Fibroblast of lung (primary cell): ENCODE measurements at regions not wholly inside any gene's neighbourhood (a gene's known extent, or its start where the extent isn't known, plus 50 kb on each side); places are given as distances from the start of the nearest gene placed in this dataset.

Source experiments
- DNase-seq, 2 donors: peaks; one replicate each; pipeline versions ENCODE4 v3.0.0 to v3.0.0-alpha.2; 2010; ENCODE audit warnings: low read depth in 2 of 2
- H2AFZ ChIP-seq: 2 replicates; pipeline ENCODE4 v1.5.1; 2012; ENCODE audit warnings: low read length, control low read depth, inconsistent platforms
- H3K27ac ChIP-seq: 2 replicates; pipeline ENCODE4 v1.5.1; 2011; ENCODE audit warnings: low read length, control low read depth; ENCODE audit not compliant: insufficient read depth
- H3K27me3 ChIP-seq: 2 replicates; pipeline ENCODE4 v1.5.1; 2011; ENCODE audit warnings: mild to moderate bottlenecking, low read length; ENCODE audit not compliant: control insufficient read depth, insufficient read depth
- H3K36me3 ChIP-seq: 2 replicates; pipeline ENCODE4 v1.5.1; 2011; ENCODE audit warnings: low read length; ENCODE audit not compliant: control insufficient read depth, insufficient read depth
- H3K4me1 ChIP-seq: 2 replicates; pipeline ENCODE4 v1.5.1; 2011; ENCODE audit warnings: low read length; ENCODE audit not compliant: control insufficient read depth, insufficient read depth; ENCODE audit errors: extremely low read depth
- H3K4me2 ChIP-seq: 2 replicates; pipeline ENCODE4 v1.5.1; 2011; ENCODE audit warnings: low read length, control low read depth; ENCODE audit not compliant: insufficient read depth; ENCODE audit errors: extremely low read depth
- H3K4me3 ChIP-seq, 4 experiments: fragments of 200-600 bp in 1 of 4; sonication (generic) in 1 of 4; replicated peaks in 1 of 4; 2 replicates each; pipeline ENCODE4 v1.5.1; 2011 to 2016; ENCODE audit warnings: low read length in 4 of 4, low read depth in 3 of 4, mild to moderate bottlenecking in 3 of 4, control low read depth in 2 of 4, inconsistent platforms in 1 of 4, mixed read lengths in 1 of 4; ENCODE audit not compliant: insufficient read depth in 1 of 4; ENCODE audit errors: control extremely low read depth in 1 of 4
- H3K79me2 ChIP-seq: 2 replicates; pipeline ENCODE4 v1.5.1; 2012; ENCODE audit warnings: mild to moderate bottlenecking, low read length, inconsistent platforms; ENCODE audit not compliant: control insufficient read depth, insufficient read depth
- H3K9ac ChIP-seq: 2 replicates; pipeline ENCODE4 v1.5.1; 2011; ENCODE audit warnings: mild to moderate bottlenecking, low read length, control low read depth; ENCODE audit not compliant: insufficient read depth
- H3K9me3 ChIP-seq: 2 replicates; pipeline ENCODE4 v1.5.1; 2012; ENCODE audit warnings: low read depth, low read length; ENCODE audit not compliant: control insufficient read depth, insufficient read depth
- H4K20me1 ChIP-seq: 2 replicates; pipeline ENCODE4 v1.5.1; 2011; ENCODE audit warnings: low read length; ENCODE audit not compliant: control insufficient read depth, insufficient read depth; ENCODE audit errors: extremely low read depth
- CTCF ChIP-seq, 2 donors: IDR thresholded peaks in 1 of 2; conservative IDR thresholded peaks in 1 of 2; 1 replicate in 1 of 2; 2 replicates in 1 of 2; pipeline ENCODE4 v1.5.1; 2011 to 2012; ENCODE audit warnings: low read length in 2 of 2, control low read depth in 1 of 2, inconsistent platforms in 1 of 2, low read depth in 1 of 2, mild to moderate bottlenecking in 1 of 2
- EZH2 ChIP-seq: IDR thresholded peaks from 2 replicates; pipeline ENCODE4 v1.5.1; 2012; ENCODE audit warnings: low read length, control low read depth, mild to moderate bottlenecking; ENCODE audit errors: missing control alignments

GRCh38 chr10:8295311-8295710 lies 240.8 kb downstream of the GATA3 start:
- TF ChIP-seq CTCF (conservative IDR thresholded peaks at IDR 0.05 in 1 of 2, IDR thresholded peaks at IDR 0.05 in 1 of 2; ENCODE audit: low read depth in 1 of 2, low read length in 2 of 2): no peak
- TF ChIP-seq EZH2: no peak
- no peak for DNase-seq

GRCh38 chr10:8296090-8296733 lies 241.7 kb downstream of the GATA3 start:
- H3K36me3 ChIP-seq: no peaks in the 10 kb centered on the region
- no peaks in the 10 kb centered on the region for H3K79me2 ChIP-seq
- no peaks in the 10 kb centered on the region for H3K4me1 ChIP-seq
- H3K4me3 ChIP-seq: no peak overlapping the region
- no peak overlapping the region for H3K9ac ChIP-seq
- TF ChIP-seq CTCF (conservative IDR thresholded peaks at IDR 0.05 in 1 of 2, IDR thresholded peaks at IDR 0.05 in 1 of 2; ENCODE audit: low read depth in 1 of 2, low read length in 2 of 2) (no peak), EZH2 (no peak)
- H2AFZ ChIP-seq: no peak overlapping the region
- DNase-seq: no peak
- H3K27ac ChIP-seq: no peak overlapping the region
- H4K20me1 ChIP-seq: no peaks in the 10 kb centered on the region
- H3K4me2 ChIP-seq: no peak overlapping the region
- H3K9me3 ChIP-seq: no peaks in the 10 kb centered on the region
- no peaks in the 10 kb centered on the region for H3K27me3 ChIP-seq

More at GRCh38 chr10:8295311-8295710, 240.8 kb downstream of the GATA3 start:
- no peaks in the 10 kb centered on the region for H3K36me3 ChIP-seq
- H3K27ac ChIP-seq: no peak overlapping the region
- no peaks in the 10 kb centered on the region for H3K79me2 ChIP-seq
- no peaks in the 10 kb centered on the region for H4K20me1 ChIP-seq
- no peaks in the 10 kb centered on the region for H3K9me3 ChIP-seq
- H3K4me1 ChIP-seq: no peaks in the 10 kb centered on the region
- no peak overlapping the region for H3K4me2 ChIP-seq
- H3K4me3 ChIP-seq: no peak overlapping the region
- no peak overlapping the region for H2AFZ ChIP-seq
- H3K27me3 ChIP-seq: no peaks in the 10 kb centered on the region
- H3K9ac ChIP-seq: no peak overlapping the region

GRCh38 chr10:8296734-8297101 lies 242.2 kb downstream of the GATA3 start:
- Histone ChIP-seq H3K4me1 (no peaks in the 10 kb centered on the region), H3K9me3 (no peaks in the 10 kb centered on the region), H3K4me3 (no peak overlapping the region), H3K27ac (no peak overlapping the region), H4K20me1 (no peaks in the 10 kb centered on the region), H3K9ac (no peak overlapping the region), H3K4me2 (no peak overlapping the region), H3K79me2 (no peaks in the 10 kb centered on the region), H2AFZ (no peak overlapping the region), H3K27me3 (no peaks in the 10 kb centered on the region), H3K36me3 (no peaks in the 10 kb centered on the region)
- no peak for TF ChIP-seq EZH2
- TF ChIP-seq CTCF (conservative IDR thresholded peaks at IDR 0.05 in 1 of 2, IDR thresholded peaks at IDR 0.05 in 1 of 2; ENCODE audit: low read depth in 1 of 2, low read length in 2 of 2): no peak
- DNase-seq: no peak
